Heart left ventricle (tissue), 13 donors: ENCODE measurements at regions not wholly inside any gene's neighbourhood (a gene's known extent, or its start where the extent isn't known, plus 50 kb on each side); places are given as distances from the start of the nearest gene placed in this dataset.

Experiments
- CTCF ChIP-seq, 12 donors: fragments of 200-600 bp; sonication (generic) in 4 of 12; IDR thresholded peaks; one replicate each; pipeline versions ENCODE4 v1.5.0 to v1.8.0; 2018 to 2022; ENCODE audit warnings: antibody characterized with exemption in 12 of 12, mild to moderate bottlenecking in 5 of 12
- POLR2A ChIP-seq, 2 donors: fragments of 450-650 bp; IDR thresholded peaks; one replicate each; pipeline ENCODE4 v1.6.1; 2017; ENCODE audit warnings: antibody characterized with exemption in 2 of 2, mild to moderate bottlenecking in 2 of 2, moderate library complexity in 2 of 2
- donor health status: ischemic (EF 13 %, LVEDD 7.1; RV severe dilation, severe dysfunction).
- donor health status: DM: no; HTN: yes; CAD: no.
- donor health status: DM: no; HTN: no; CAD: no.
- donor health status: ischemic (EF 25% LVEDD 6.9; RV normal size, moderate dysfunction).
- donor health status: ischemic (EF 25% LVEDD 5.7; RV mildly dilated, moderate dysfunction).
- donor health status: ischemic (EF 35%, LVEDD 5.7; RV mildly dilated, moderate dysfunction).
- donor health status: nonischemic (EF 11% LVEDD 7.7; RV severe dilation, severe dysfunction).
- donor health status: DM: yes; HTN: yes; CAD: no.
- donor health status: PGD.
- donor health status: ischemic (EF 29% LVEDD 5.4; RV normal size, mild dysfunction).
- donor health status: nonischemic (EF 23%, LVEDD 6.1; RV moderate dilation, normal function).

- TF ChIP-seq CTCF (IDR thresholded peaks at IDR 0.05) (no peak), POLR2A (IDR thresholded peaks at IDR 0.05) (no peak)
These were observed 187.0 kb downstream of the CRLF2 start for GRCh38 chrX:1025413-1025812.
